HFF-Myc (cell line): ENCODE measurements at regions not wholly inside any gene's neighbourhood (a gene's known extent, or its start where the extent isn't known, plus 50 kb on each side); places are given as distances from the start of the nearest gene placed in this dataset.

Source experiments
- DNase-seq: peaks from one replicate; pipeline ENCODE4 v3.0.0-alpha.2; 2011; ENCODE audit warnings: low read depth; ENCODE audit errors: extremely low read depth
- H3K4me3 ChIP-seq: replicated peaks from 2 replicates; pipeline ENCODE4 v1.5.1; 2011; ENCODE audit warnings: low read depth, mild to moderate bottlenecking, control low read depth, low read length
- CTCF ChIP-seq: IDR thresholded peaks from 2 replicates; pipeline ENCODE4 v1.5.1; 2012; ENCODE audit warnings: mild to moderate bottlenecking, low read depth, low read length, control low read depth; ENCODE audit errors: missing control alignments

- no peak for TF ChIP-seq CTCF
- no peak overlapping the region for H3K4me3 ChIP-seq
- DNase-seq: no peak
Observed at GRCh38 chr10:29127037-29127700, 161.7 kb upstream of the LYZL1 start.

- no peak overlapping the region for H3K4me3 ChIP-seq
- no peak for DNase-seq
Observed at GRCh38 chr10:29127731-29128130, 161.1 kb upstream of the LYZL1 start.

GRCh38 chr10:29130190-29130673 is 158.6 kb upstream of the LYZL1 start:
- DNase-seq: no peak
- TF ChIP-seq CTCF: peak; percentile 52
- H3K4me3 ChIP-seq: no peak overlapping the region

More at GRCh38 chr10:29127731-29128130, 161.1 kb upstream of the LYZL1 start:
- no peak for TF ChIP-seq CTCF

GRCh38 chr10:29131952-29132547 is 156.8 kb upstream of the LYZL1 start:
- TF ChIP-seq CTCF: no peak
- DNase-seq: no peak
- no peak overlapping the region for H3K4me3 ChIP-seq

- H3K4me3 ChIP-seq: no peak overlapping the region
- TF ChIP-seq CTCF: no peak
- no peak for DNase-seq
Observed at GRCh38 chr10:29132551-29133111, 156.2 kb upstream of the LYZL1 start.

- no peak for DNase-seq
- H3K4me3 ChIP-seq: no peak overlapping the region
- no peak for TF ChIP-seq CTCF
Observed at GRCh38 chr10:29135337-29135736, 153.5 kb upstream of the LYZL1 start.
